22Rv1 (cell line): ENCODE measurements at regions not wholly inside any gene's neighbourhood (a gene's known extent, or its start where the extent isn't known, plus 50 kb on each side); places are given as distances from the start of the nearest gene placed in this dataset.
"Not testable (repeated sequence)": the region's sequence is repeated elsewhere in the genome, so short reads cannot be mapped to it uniquely, and the experiment has no call there.

ENCODE experiments used
- H3K27ac ChIP-seq: fragments of 450-650 bp; 2 replicates; pipeline ENCODE4 v1.5.1; 2017
- ZFX ChIP-seq: fragments of 450-650 bp; IDR thresholded peaks from 2 replicates; pipeline ENCODE4 v1.6.1; 2017; ENCODE audit warnings: antibody characterized with exemption, borderline replicate concordance
- TF ChIP-seq, protein P1 (sequence below): fragments of 450-650 bp; IDR thresholded peaks from 2 replicates; pipeline ENCODE4 v1.5.1; 2017; ENCODE audit warnings: mild to moderate bottlenecking

DNA sequence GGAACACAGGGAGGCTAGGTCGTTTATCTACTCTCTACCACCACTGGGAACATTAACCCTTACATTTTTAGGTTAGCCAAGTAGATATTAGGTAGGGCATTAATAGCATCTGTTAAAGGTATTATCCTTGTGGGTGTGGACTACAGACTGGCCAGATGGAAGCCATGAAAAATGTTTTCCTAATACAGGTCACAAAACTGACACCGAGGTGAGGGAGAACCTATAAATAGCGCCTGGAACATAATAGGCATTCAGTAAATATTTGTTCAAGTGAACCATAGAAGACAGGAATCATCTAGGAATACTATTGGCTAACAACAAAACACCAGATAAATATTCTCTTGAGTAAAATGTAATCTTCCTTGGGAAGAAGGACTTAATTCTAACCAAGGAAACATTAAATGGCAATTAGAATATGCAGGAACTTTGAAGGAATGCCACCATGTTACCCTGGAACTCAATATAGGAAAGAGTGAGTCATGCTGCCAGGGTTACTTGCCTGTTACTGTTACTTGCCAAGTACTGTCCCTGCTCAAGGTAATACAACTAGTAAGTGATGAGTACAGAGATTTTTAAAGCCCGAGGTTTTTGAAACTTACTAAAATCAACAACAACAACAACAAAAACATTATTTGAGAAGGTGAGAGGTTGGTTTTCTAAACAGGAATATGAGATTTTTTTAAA, 79.0 kb downstream of the SOX3 start:
- TF ChIP-seq, protein P1, sequence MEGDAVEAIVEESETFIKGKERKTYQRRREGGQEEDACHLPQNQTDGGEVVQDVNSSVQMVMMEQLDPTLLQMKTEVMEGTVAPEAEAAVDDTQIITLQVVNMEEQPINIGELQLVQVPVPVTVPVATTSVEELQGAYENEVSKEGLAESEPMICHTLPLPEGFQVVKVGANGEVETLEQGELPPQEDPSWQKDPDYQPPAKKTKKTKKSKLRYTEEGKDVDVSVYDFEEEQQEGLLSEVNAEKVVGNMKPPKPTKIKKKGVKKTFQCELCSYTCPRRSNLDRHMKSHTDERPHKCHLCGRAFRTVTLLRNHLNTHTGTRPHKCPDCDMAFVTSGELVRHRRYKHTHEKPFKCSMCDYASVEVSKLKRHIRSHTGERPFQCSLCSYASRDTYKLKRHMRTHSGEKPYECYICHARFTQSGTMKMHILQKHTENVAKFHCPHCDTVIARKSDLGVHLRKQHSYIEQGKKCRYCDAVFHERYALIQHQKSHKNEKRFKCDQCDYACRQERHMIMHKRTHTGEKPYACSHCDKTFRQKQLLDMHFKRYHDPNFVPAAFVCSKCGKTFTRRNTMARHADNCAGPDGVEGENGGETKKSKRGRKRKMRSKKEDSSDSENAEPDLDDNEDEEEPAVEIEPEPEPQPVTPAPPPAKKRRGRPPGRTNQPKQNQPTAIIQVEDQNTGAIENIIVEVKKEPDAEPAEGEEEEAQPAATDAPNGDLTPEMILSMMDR: no peak
- no peak for TF ChIP-seq ZFX
- no peak overlapping the region for H3K27ac ChIP-seq

DNA sequence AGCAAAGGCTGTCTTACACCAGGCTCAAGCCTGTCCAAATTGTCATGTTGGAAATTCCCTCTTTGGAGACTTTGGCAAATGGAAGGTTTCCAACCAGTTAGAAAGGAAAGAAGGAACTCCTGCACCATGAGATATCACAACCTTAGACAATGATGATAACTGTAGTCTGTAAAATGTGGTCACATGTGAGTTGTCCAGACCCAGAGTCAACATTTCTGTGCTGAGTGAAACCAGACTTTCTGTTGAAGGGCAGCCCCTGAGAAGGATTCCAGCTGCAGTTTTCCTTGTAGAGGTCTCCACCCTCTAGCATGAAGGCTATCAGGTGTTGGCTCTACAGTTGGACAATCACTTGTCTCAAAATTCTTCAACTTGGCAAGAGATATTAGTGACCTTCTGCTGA, 82.4 kb downstream of the SOX3 start:
- TF ChIP-seq, protein P1: no peak
- TF ChIP-seq ZFX: no peak
- H3K27ac ChIP-seq: no peak overlapping the region

DNA sequence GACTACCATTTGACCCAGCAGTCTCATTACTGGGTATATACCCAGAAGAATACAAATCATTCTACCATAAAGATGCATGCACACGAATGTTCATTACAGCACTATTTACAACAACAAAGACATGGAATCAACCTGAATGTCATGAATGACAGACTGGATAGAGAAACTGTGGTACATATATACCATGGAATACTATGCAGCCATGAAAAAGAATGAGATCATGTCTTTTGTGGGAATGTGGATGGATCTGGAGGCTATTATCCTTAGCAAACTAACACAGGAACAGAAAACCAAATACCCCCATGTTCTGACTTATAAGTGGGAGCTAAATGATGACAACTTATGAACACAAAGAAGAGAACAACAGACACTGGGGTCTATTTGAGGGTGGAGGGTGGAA, 102.7 kb downstream of the SOX3 start:
- not testable (repeated sequence) for H3K27ac ChIP-seq

DNA sequence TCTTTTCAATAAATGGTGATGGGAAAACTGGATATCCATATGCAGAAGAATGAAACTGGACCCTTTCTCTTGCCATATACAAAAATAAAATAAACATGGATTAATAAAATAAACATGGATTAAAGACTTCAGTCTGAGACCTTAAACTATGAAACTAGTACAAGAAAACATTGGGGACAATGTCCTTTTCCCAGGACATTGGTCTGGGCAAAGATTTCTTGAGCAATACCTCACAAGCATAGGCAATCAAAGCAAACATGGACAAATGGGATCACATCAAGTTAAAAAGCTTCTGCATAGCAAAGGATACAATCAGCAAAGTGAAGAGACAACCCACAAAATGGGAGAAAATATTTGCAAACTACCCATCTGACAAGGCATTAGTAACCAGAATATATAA, 108.5 kb downstream of the SOX3 start:
- not testable (repeated sequence) for H3K27ac ChIP-seq

DNA sequence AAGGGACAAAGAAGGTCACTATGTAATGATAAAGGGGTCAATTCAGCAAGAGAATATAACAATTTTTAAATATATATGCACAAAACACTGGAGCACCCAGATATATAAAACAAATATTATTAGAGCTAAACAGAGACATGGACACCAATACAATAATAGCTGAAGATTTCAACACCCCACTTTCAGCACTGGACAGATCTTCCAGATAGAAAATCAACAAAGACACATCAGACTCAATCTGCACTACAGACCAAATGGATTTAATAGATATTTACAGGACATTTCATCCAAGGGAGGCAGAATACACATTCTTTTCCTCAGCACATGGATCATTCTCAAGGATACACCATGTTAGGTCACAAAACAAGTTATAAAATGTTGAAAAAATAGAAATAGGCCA, 111.4 kb downstream of the SOX3 start:
- TF ChIP-seq, protein P1: no peak
- TF ChIP-seq ZFX: no peak

DNA sequence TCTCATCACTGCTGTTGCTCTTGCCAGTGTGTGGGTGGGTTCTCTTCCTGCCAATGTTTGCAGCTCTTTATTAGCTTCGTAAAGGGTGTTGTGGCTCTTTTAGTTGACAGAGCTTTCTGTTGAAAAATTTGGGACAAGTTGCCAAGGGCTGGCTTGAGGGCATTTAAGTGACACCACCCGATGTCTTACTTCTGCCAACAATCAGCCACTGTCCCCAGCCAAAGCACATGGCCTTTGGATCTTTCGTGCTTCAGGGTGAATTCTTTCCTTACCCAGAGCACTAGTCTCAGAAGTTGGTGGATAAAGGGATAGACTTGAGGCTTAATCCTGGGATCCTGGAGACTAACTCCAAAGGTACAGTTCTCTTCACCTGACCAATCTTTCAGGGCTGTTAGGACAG, 113.6 kb downstream of the SOX3 start:
- TF ChIP-seq ZFX: no peak
- TF ChIP-seq, protein P1: no peak
- H3K27ac ChIP-seq: no peak overlapping the region

More for the DNA sequence above, 111.4 kb downstream of the SOX3 start:
- H3K27ac ChIP-seq: no peak overlapping the region

DNA sequence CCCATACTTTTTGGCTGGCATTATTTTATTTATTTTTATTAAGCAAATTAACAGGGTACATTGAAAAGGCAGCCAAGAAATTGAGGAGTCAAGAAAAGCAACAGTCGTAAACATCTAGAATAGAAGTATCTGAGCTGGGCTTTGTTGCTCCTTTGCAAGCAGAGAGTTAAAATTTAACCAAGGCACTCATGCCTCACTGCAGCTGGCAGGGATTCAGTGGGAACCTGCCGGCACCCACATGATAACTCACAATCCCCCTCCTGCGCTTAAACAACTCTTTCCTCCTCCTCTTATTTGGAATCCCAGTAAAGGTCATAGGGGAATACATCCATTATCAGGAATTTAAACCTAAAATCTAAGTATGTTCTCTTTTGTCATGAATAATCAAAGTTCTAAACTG, 115.5 kb downstream of the SOX3 start:
- TF ChIP-seq ZFX: no peak
- TF ChIP-seq, protein P1: no peak
- no peak overlapping the region for H3K27ac ChIP-seq

DNA sequence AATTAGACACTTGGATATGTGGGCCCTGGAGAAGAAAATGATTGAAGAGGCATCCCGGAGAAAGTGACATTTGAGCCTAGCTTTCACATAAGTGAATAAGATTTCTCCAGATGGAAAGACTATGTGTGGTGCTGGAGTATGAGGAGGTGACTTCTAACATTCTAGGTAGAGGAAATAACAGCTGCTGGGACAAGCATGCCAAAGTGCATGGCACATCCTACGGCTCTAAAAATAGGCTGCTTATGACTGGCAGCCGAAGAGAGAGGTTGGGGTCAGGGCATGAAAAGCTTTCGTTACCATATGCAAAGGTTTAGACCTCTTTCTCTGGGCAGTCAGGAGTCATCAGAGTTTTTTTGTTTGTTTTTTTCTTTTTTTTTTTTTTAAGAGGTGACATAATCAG, 142.0 kb downstream of the SOX3 start:
- H3K27ac ChIP-seq: no peak overlapping the region
- no peak for TF ChIP-seq ZFX
- TF ChIP-seq, protein P1: no peak
